ENCODE measurements at regions not wholly inside any gene's neighbourhood (a gene's known extent, or its start where the extent isn't known, plus 50 kb on each side); places are given as distances from the start of the nearest gene placed in this dataset.
A peak's percentile ranks its signal among the peaks of the same experiment; 100 is the strongest.

DNA sequence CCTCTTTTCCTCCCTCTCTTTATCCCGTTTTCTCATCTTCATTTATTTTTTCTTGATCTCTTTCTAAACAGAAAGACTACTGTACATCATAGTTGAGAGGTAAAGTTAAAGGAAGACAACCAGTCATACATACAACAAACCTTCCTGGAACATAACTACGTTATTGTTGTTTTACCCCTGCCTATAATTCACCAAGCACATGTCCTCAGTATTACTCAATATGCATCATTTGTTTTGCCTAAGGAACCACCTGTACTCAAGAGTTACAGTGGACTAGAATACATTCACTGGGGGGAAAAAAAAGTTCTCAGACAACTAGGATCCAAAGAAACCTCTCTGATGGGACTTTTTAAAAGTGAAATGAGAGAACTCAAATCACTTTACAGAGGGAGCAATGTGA, 344.7 kb upstream of the RBMS3 start:
- no peaks in the 10 kb centered on the region for H3F3A ChIP-seq (replicated peaks; ENCODE audit: low read depth)
- H3K27me3 Mint-ChIP-seq (ENCODE audit: insufficient read depth, low read depth, poor library complexity): peaks cover 2% of the 10 kb centered on the region
- H3K79me2 ChIP-seq (replicated peaks; ENCODE audit: insufficient read depth): no peaks in the 10 kb centered on the region
- H3K4me3 Mint-ChIP-seq: no peak overlapping the region
- no peaks in the 10 kb centered on the region for H4K20me1 ChIP-seq (replicated peaks; ENCODE audit: insufficient read depth)
- ATAC-seq (no peak), DNase-seq (ENCODE audit: low spot score) (no peak)
- no peaks in the 10 kb centered on the region for H3K36me3 ChIP-seq (ENCODE audit: insufficient read depth)
- TF ChIP-seq, protein P1, sequence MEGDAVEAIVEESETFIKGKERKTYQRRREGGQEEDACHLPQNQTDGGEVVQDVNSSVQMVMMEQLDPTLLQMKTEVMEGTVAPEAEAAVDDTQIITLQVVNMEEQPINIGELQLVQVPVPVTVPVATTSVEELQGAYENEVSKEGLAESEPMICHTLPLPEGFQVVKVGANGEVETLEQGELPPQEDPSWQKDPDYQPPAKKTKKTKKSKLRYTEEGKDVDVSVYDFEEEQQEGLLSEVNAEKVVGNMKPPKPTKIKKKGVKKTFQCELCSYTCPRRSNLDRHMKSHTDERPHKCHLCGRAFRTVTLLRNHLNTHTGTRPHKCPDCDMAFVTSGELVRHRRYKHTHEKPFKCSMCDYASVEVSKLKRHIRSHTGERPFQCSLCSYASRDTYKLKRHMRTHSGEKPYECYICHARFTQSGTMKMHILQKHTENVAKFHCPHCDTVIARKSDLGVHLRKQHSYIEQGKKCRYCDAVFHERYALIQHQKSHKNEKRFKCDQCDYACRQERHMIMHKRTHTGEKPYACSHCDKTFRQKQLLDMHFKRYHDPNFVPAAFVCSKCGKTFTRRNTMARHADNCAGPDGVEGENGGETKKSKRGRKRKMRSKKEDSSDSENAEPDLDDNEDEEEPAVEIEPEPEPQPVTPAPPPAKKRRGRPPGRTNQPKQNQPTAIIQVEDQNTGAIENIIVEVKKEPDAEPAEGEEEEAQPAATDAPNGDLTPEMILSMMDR (conservative IDR thresholded peaks at IDR 0.05; ENCODE audit: low read depth in 2 of 2): no peak
- TF ChIP-seq, protein P2, sequence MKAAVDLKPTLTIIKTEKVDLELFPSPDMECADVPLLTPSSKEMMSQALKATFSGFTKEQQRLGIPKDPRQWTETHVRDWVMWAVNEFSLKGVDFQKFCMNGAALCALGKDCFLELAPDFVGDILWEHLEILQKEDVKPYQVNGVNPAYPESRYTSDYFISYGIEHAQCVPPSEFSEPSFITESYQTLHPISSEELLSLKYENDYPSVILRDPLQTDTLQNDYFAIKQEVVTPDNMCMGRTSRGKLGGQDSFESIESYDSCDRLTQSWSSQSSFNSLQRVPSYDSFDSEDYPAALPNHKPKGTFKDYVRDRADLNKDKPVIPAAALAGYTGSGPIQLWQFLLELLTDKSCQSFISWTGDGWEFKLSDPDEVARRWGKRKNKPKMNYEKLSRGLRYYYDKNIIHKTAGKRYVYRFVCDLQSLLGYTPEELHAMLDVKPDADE (IDR thresholded peaks at IDR 0.05): no peak
- TF ChIP-seq JUNB (IDR thresholded peaks at IDR 0.05; ENCODE audit: unreplicated experiment) (no peak), POLR2AphosphoS5 (IDR thresholded peaks at IDR 0.05; ENCODE audit: low read depth) (no peak), NANOG (IDR thresholded peaks at IDR 0.05; ENCODE audit: borderline replicate concordance) (no peak), ZNF114 (CRISPR knock-in tag; IDR thresholded peaks at IDR 0.05) (no peak), CREB1 (CRISPR knock-in tag; IDR thresholded peaks at IDR 0.05; ENCODE audit: low read depth) (no peak)
- no peaks in the 10 kb centered on the region for H3K4me1 Mint-ChIP-seq
- no peaks in the 10 kb centered on the region for H3K9me3 Mint-ChIP-seq
- no peaks in the 10 kb centered on the region for H3K27me3 ChIP-seq (ENCODE audit: insufficient read depth)
- no peaks in the 10 kb centered on the region for H3K9me2 ChIP-seq (ENCODE audit: insufficient read depth)
- no peak overlapping the region for H3K27ac ChIP-seq (ENCODE audit: low read depth)
- H2AFZ ChIP-seq: no peak overlapping the region
- no peak overlapping the region for H3K4me2 ChIP-seq
- H3K4me3 ChIP-seq: no peak overlapping the region
- no peaks in the 10 kb centered on the region for H3K36me3 Mint-ChIP-seq (ENCODE audit: low read depth)
- H3K4me1 ChIP-seq (ENCODE audit: insufficient read depth): no peaks in the 10 kb centered on the region
- H3K27ac Mint-ChIP-seq: no peak overlapping the region

DNA sequence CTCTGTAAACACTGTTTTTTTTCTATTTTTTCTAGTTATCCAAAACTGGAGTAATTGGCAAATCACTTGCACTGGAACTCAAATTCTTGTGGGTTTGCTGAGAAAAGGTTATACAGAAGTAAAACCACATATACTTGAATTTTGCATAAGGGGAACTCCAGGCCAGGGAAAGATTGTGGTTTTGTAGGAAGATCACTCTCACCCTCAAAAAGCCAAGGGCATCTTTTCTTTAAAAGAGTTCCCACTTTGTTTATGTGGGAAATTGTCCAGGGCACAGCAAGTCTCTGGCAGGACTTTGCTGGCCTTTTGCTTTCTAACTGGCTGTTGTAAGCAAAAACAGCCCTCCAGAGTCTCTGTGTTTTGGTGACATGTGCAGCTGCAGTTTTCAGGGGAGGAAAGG, 340.3 kb upstream of the RBMS3 start:
- no peaks in the 10 kb centered on the region for H3K36me3 ChIP-seq (ENCODE audit: insufficient read depth)
- ATAC-seq: no peak
- H3K4me3 ChIP-seq: no peak overlapping the region
- H3K4me3 Mint-ChIP-seq: no peak overlapping the region
- no peaks in the 10 kb centered on the region for H4K20me1 ChIP-seq (replicated peaks; ENCODE audit: insufficient read depth)
- no peaks in the 10 kb centered on the region for H3K27me3 ChIP-seq (ENCODE audit: insufficient read depth)
- H3K79me2 ChIP-seq (replicated peaks; ENCODE audit: insufficient read depth): no peaks in the 10 kb centered on the region
- no peak for TF ChIP-seq JUNB (IDR thresholded peaks at IDR 0.05; ENCODE audit: unreplicated experiment)
- no peak for DNase-seq (ENCODE audit: low spot score)
- peak overlapping the region; percentile 74; the same call in 1 of the 2 replicates for H2AFZ ChIP-seq
- H3K27ac ChIP-seq (ENCODE audit: low read depth): no peak overlapping the region
- H3K9me2 ChIP-seq (ENCODE audit: insufficient read depth): no peaks in the 10 kb centered on the region
- no peaks in the 10 kb centered on the region for H3K9me3 Mint-ChIP-seq
- no peak overlapping the region; the same call in 1 of the 2 replicates for H3K27ac Mint-ChIP-seq
- H3K4me2 ChIP-seq: no peak overlapping the region
- H3K27me3 Mint-ChIP-seq (ENCODE audit: insufficient read depth, low read depth, poor library complexity): no peaks in the 10 kb centered on the region
- no peaks in the 10 kb centered on the region for H3K4me1 ChIP-seq (ENCODE audit: insufficient read depth)
- no peaks in the 10 kb centered on the region for H3K36me3 Mint-ChIP-seq (ENCODE audit: low read depth)
- H3K4me1 Mint-ChIP-seq: no peaks in the 10 kb centered on the region
- H3F3A ChIP-seq (replicated peaks; ENCODE audit: low read depth): no peaks in the 10 kb centered on the region

DNA sequence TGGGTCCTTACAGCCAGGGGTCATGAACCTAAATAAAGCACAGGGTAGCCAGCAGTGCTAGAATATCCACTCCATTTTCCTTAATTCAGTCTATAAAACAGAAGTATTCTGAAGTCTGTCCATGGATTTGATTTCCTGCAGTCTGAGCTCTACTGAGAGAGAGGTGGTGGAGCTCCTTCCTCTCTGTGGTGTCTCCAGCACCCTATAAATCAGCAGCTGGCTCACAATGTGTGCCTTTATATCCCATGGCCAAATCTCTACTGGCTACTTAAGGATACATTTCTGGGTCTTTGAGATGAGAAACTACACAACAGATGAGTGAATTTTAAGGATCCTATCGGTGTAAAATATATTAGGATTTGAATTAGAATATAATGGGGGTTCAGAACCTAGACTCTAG, 339.9 kb upstream of the RBMS3 start:
- Mint-ChIP-seq H3K4me1 (no peaks in the 10 kb centered on the region), H3K4me3 (no peak overlapping the region), H3K36me3 (ENCODE audit: low read depth) (no peaks in the 10 kb centered on the region), H3K27ac (no peak overlapping the region), H3K27me3 (ENCODE audit: insufficient read depth, low read depth, poor library complexity) (no peaks in the 10 kb centered on the region), H3K9me3 (no peaks in the 10 kb centered on the region)
- H3K79me2 ChIP-seq (replicated peaks; ENCODE audit: insufficient read depth): no peaks in the 10 kb centered on the region
- H3K4me1 ChIP-seq (ENCODE audit: insufficient read depth): no peaks in the 10 kb centered on the region
- H4K20me1 ChIP-seq (replicated peaks; ENCODE audit: insufficient read depth): no peaks in the 10 kb centered on the region
- H3K4me2 ChIP-seq: no peak overlapping the region
- no peak overlapping the region for H3K27ac ChIP-seq (ENCODE audit: low read depth)
- no peaks in the 10 kb centered on the region for H3F3A ChIP-seq (replicated peaks; ENCODE audit: low read depth)
- H2AFZ ChIP-seq: peak overlapping the region; percentile 74; the same call in 1 of the 2 replicates
- no peaks in the 10 kb centered on the region for H3K9me2 ChIP-seq (ENCODE audit: insufficient read depth)
- H3K4me3 ChIP-seq: no peak overlapping the region
- no peaks in the 10 kb centered on the region for H3K27me3 ChIP-seq (ENCODE audit: insufficient read depth)
- no peak for ATAC-seq
- H3K36me3 ChIP-seq (ENCODE audit: insufficient read depth): no peaks in the 10 kb centered on the region
- no peak for DNase-seq (ENCODE audit: low spot score)
- TF ChIP-seq POLR2AphosphoS5 (IDR thresholded peaks at IDR 0.05; ENCODE audit: low read depth): no peak
- TF ChIP-seq, protein P1 (conservative IDR thresholded peaks at IDR 0.05; ENCODE audit: low read depth in 2 of 2): no peak
- TF ChIP-seq, protein P2 (IDR thresholded peaks at IDR 0.05): no peak
- no peak for TF ChIP-seq EZH2 (IDR thresholded peaks at IDR 0.05; ENCODE audit: low read depth, unreplicated experiment)
- no peak for TF ChIP-seq JUNB (IDR thresholded peaks at IDR 0.05; ENCODE audit: unreplicated experiment)
- TF ChIP-seq, protein P3, sequence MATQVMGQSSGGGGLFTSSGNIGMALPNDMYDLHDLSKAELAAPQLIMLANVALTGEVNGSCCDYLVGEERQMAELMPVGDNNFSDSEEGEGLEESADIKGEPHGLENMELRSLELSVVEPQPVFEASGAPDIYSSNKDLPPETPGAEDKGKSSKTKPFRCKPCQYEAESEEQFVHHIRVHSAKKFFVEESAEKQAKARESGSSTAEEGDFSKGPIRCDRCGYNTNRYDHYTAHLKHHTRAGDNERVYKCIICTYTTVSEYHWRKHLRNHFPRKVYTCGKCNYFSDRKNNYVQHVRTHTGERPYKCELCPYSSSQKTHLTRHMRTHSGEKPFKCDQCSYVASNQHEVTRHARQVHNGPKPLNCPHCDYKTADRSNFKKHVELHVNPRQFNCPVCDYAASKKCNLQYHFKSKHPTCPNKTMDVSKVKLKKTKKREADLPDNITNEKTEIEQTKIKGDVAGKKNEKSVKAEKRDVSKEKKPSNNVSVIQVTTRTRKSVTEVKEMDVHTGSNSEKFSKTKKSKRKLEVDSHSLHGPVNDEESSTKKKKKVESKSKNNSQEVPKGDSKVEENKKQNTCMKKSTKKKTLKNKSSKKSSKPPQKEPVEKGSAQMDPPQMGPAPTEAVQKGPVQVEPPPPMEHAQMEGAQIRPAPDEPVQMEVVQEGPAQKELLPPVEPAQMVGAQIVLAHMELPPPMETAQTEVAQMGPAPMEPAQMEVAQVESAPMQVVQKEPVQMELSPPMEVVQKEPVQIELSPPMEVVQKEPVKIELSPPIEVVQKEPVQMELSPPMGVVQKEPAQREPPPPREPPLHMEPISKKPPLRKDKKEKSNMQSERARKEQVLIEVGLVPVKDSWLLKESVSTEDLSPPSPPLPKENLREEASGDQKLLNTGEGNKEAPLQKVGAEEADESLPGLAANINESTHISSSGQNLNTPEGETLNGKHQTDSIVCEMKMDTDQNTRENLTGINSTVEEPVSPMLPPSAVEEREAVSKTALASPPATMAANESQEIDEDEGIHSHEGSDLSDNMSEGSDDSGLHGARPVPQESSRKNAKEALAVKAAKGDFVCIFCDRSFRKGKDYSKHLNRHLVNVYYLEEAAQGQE (IDR thresholded peaks at IDR 0.05; ENCODE audit: unreplicated experiment): no peak
